Uterus (tissue), 3 donors: ENCODE measurements at regions not wholly inside any gene's neighbourhood (a gene's known extent, or its start where the extent isn't known, plus 50 kb on each side); places are given as distances from the start of the nearest gene placed in this dataset.

Experiments used
- DNase-seq, 2 donors: peaks; one replicate each; pipeline ENCODE4 v3.0.0-alpha.2; 2019 to 2020
- H3K27ac ChIP-seq, 2 donors: fragments of 200-600 bp; sonication (generic); 1 replicate in 1 of 2; 2 replicates in 1 of 2; pipeline ENCODE4 v1.5.1; 2016 to 2018
- H3K27me3 ChIP-seq, 2 donors: fragments of 200-600 bp; sonication (generic); one replicate each; pipeline ENCODE4 v1.5.1; 2018 to 2019; ENCODE audit warnings: control low read depth in 1 of 2
- H3K36me3 ChIP-seq, 2 donors: fragments of 200-600 bp; sonication (generic); one replicate each; pipeline ENCODE4 v1.5.1; 2019; ENCODE audit warnings: control low read depth in 1 of 2
- H3K4me1 ChIP-seq, 2 donors: fragments of 200-600 bp; sonication (generic); one replicate each; pipeline ENCODE4 v1.5.1; 2018 to 2019; ENCODE audit warnings: control low read depth in 1 of 2
- H3K4me3 ChIP-seq, 2 donors: fragments of 200-600 bp; sonication (generic); 1 replicate in 1 of 2; 2 replicates in 1 of 2; pipeline ENCODE4 v1.5.1; 2018 to 2019; ENCODE audit warnings: mild to moderate bottlenecking in 1 of 2
- H3K9me3 ChIP-seq, 2 donors: fragments of 200-600 bp; sonication (generic); one replicate each; pipeline ENCODE4 v1.5.1; 2019; ENCODE audit warnings: control low read depth in 1 of 2
- CTCF ChIP-seq, 4 experiments: fragments of 200-600 bp in 2 of 4; fragments of 450-650 bp in 2 of 4; sonication (generic) in 2 of 4; IDR thresholded peaks; one replicate each; pipeline ENCODE4 v1.5.1; 2016 to 2019; ENCODE audit warnings: antibody characterized with exemption in 4 of 4, mild to moderate bottlenecking in 2 of 4, moderate library complexity in 1 of 4
- POLR2A ChIP-seq, 2 donors: fragments of 450-650 bp; IDR thresholded peaks; one replicate each; pipeline ENCODE4 v1.6.1; 2016; ENCODE audit warnings: antibody characterized with exemption in 2 of 2, mild to moderate bottlenecking in 1 of 2, moderate library complexity in 1 of 2
- intact Hi-C: fragments of 100-400 bp; cut with DNase I; formaldehyde crosslinking; loops from one replicate; pipeline ENCODE4 v1.15.1; 2023; ENCODE audit warnings: low total_unique reads
- donor health status: DM: yes; HTN: yes; CAD: no.

- Histone ChIP-seq H3K4me1 (no peaks in the 10 kb centered on the region), H3K27me3 (no peaks in the 10 kb centered on the region), H3K36me3 (no peaks in the 10 kb centered on the region), H3K4me3 (no peak overlapping the region), H3K9me3 (no peaks in the 10 kb centered on the region), H3K27ac (no peak overlapping the region)
- DNase-seq = no peak
- intact Hi-C loops = no loop called here
- no peak for TF ChIP-seq CTCF (IDR thresholded peaks at IDR 0.05)
- no peak for TF ChIP-seq POLR2A (IDR thresholded peaks at IDR 0.05)
Observed at GRCh38 chr4:185925910-185926360, 113.9 kb upstream of the SORBS2 start.

- H3K4me1 ChIP-seq = no peaks in the 10 kb centered on the region
- H3K36me3 ChIP-seq = no peaks in the 10 kb centered on the region
- DNase-seq = no peak
- H3K4me3 ChIP-seq = no peak overlapping the region
- intact Hi-C loops = no loop called here
- no peaks in the 10 kb centered on the region for H3K27me3 ChIP-seq
- no peak overlapping the region for H3K27ac ChIP-seq
- H3K9me3 ChIP-seq = no peaks in the 10 kb centered on the region
- no peak for TF ChIP-seq POLR2A (IDR thresholded peaks at IDR 0.05)
- no peak for TF ChIP-seq CTCF (IDR thresholded peaks at IDR 0.05)
Observed at GRCh38 chr4:185931375-185931774, 119.4 kb upstream of the SORBS2 start.

- H3K27ac ChIP-seq = no peak overlapping the region
Observed at GRCh38 chr4:185931986-185932385, 120.0 kb upstream of the SORBS2 start.

GRCh38 chr4:185932491-185932890, 120.5 kb upstream of the SORBS2 start:
- no peaks in the 10 kb centered on the region for H3K9me3 ChIP-seq
- H3K4me3 ChIP-seq = no peak overlapping the region
- no peaks in the 10 kb centered on the region for H3K27me3 ChIP-seq
- H3K27ac ChIP-seq = no peak overlapping the region
- TF ChIP-seq POLR2A (IDR thresholded peaks at IDR 0.05) (no peak), CTCF (IDR thresholded peaks at IDR 0.05) (no peak)
- intact Hi-C loops = no loop called here
- no peaks in the 10 kb centered on the region for H3K4me1 ChIP-seq
- no peak for DNase-seq
- no peaks in the 10 kb centered on the region for H3K36me3 ChIP-seq

More at GRCh38 chr4:185931986-185932385, 120.0 kb upstream of the SORBS2 start:
- no peaks in the 10 kb centered on the region for H3K9me3 ChIP-seq
- no peaks in the 10 kb centered on the region for H3K36me3 ChIP-seq
- no peak overlapping the region for H3K4me3 ChIP-seq
- intact Hi-C loops = no loop called here
- no peaks in the 10 kb centered on the region for H3K27me3 ChIP-seq
- TF ChIP-seq POLR2A (IDR thresholded peaks at IDR 0.05) = no peak
- no peak for TF ChIP-seq CTCF (IDR thresholded peaks at IDR 0.05)
- no peak for DNase-seq
- H3K4me1 ChIP-seq = no peaks in the 10 kb centered on the region

GRCh38 chr4:185933078-185933581, 121.1 kb upstream of the SORBS2 start:
- no peak overlapping the region for H3K27ac ChIP-seq
- intact Hi-C loops = no loop called here
- no peaks in the 10 kb centered on the region for H3K27me3 ChIP-seq
- DNase-seq = no peak
- TF ChIP-seq CTCF (IDR thresholded peaks at IDR 0.05) (no peak), POLR2A (IDR thresholded peaks at IDR 0.05) (no peak)
- no peaks in the 10 kb centered on the region for H3K9me3 ChIP-seq
- no peak overlapping the region for H3K4me3 ChIP-seq
- H3K4me1 ChIP-seq = no peaks in the 10 kb centered on the region
- no peaks in the 10 kb centered on the region for H3K36me3 ChIP-seq
